NCI-H2029 treated with DMSO at 0.1 percent for 48 hours (cell line): ENCODE measurements at regions not wholly inside any gene's neighbourhood (a gene's known extent, or its start where the extent isn't known, plus 50 kb on each side); places are given as distances from the start of the nearest gene placed in this dataset.

ENCODE experiments used
- DNase-seq: peaks from one replicate; lab custom pipeline; 2025; lab: John Stamatoyannopoulos, UW

DNA sequence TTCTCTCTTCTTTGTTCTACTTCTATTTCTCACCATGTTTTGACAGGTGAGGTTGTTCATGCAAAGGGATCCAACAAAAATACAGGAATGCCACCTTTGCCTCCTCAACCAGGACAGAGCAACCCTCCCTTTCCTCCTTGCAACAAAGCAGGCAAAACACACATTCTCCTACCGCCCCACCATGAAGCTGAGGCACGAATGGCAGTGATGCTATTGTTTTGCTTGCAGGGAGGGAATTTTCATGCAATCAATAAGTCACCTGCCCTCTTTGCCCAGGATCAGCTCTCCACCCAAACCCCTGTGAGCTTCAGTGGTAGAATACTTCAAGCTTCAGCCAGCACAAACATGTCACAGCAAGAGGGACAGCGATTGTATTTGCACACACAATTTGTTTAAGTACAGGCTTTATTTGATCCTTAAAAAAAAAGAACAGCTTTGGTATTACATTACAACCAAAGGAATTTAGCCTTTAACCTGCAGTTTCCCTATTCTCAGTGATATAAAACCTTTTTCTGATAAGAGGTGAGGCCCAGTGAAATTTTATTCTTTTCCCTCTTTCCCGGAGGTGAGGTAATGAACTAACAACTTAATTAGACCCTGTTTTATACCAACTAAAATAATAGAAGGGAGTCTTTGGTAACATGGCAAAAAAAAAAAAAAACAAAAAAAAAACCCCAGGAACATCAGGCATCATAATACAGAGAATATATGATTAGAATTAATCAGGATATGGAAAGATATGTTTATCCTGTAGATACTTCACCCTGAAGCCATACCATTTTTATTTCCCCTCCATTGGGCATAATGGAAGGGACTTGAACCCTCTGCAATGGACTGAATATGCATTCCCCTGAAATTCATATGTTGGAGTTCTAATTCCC is 87.0 kb upstream of the EEA1 start:
- peak; percentile 24 for DNase-seq

DNA sequence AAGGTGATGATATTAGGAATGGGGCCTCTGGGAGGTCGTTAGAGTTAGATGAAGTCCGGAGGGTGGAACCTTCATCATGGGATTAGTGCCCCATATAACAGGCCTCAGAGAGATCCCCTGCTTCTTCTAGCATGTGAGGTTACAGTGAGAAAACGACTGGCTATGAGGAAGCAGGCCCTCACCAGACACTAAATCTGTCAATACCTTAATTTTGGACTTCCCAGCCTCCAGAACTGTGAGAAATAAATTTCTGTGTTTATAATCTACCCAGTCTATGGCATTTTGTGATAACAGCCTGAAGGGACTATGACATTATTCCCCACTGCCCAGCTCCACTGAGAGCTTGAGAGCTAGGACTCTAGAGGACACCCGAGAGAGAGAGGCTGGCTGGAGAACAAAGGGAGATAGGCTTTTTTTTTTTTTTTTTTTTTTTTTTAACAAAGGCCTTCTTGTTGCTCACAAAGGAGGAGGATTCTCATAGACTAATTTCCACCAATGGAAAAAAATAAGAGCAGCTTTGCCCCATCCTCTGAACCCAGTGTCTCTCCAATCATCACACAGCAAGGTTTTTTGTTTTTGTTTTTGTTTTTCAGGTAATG is 87.8 kb upstream of the EEA1 start:
- no peak for DNase-seq

DNA sequence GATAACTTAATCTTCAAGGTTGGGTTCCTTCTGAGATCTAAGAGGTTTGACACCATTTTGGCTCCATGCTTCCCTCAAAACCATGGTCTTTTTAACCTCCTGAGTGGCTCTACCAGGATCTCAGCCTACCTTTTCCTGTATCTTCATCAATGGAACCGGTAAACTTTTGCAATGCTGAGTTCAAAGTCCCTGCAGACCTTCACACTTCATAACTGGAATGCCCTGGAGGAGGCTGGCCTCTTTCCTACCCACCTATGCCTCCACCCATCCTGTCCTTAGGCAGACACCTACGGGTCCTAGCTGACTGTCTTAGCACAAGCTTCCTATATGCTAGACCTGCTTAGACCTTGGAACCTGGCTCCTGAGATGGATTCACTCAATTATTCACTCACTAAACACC is 89.5 kb upstream of the EEA1 start:
- DNase-seq = no peak

DNA sequence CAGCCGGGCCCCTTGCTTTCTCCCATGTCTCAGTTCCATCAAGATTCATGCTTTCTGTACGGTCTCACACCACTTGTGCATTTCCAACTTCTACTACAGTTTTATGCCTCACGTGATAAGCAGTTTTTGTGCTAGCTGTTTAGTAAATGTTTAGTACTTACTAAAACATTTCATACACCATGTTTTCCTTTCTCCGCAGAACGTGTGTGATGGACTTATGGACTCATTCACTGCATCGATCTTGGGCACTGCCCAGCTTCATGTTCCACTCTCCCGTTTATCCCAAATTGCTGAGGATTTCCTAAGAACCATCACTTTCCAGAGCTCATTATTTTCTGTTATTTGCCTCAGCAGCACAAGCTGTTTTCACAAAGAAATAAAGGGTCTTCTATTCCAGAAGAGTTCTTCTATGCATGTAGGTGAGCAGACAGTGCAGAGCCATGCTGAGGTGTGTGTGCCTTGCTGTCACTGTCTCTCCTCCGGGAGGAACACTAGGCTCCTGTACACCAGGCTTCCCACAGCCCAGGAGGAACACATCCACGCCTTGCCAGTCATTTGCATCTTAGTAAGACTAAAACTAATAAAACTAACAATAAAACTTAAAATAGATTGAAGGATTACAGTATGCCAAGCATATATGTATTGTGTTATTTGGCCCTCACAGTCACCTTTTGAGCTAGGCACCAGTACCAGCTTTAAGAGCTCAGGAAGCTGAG is 90.3 kb upstream of the EEA1 start:
- no peak for DNase-seq

DNA sequence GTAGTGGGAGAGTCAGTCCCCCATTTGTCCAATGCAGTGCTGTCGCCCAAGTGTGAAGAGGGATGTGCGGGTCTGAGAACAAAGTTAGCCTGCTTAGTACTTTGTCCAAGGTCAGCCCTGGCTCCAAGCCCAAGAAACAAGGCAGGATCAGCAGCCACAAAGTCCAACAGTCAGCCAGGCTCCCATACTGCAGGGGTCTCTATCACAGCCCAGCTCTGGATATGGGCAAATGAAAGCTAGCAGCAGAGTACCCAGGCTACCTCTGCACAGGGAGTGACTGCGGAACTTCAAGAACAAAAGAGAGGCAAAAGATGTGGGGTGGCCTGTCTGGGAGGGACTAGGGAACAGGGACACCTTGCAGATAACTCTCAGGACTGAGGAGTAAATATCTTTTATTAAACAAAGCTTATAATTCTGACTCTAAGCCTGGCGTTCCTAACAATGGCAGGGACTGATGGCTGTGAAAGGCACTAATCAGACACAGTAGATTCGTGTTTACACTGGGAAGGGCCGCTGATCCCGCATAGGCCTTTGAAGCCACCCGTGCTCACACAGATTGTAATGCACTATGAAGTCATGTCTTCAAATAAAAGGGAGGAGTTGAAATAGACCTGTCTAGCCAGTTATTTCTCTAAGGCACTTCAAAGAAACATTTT is 91.0 kb upstream of the EEA1 start:
- no peak for DNase-seq

DNA sequence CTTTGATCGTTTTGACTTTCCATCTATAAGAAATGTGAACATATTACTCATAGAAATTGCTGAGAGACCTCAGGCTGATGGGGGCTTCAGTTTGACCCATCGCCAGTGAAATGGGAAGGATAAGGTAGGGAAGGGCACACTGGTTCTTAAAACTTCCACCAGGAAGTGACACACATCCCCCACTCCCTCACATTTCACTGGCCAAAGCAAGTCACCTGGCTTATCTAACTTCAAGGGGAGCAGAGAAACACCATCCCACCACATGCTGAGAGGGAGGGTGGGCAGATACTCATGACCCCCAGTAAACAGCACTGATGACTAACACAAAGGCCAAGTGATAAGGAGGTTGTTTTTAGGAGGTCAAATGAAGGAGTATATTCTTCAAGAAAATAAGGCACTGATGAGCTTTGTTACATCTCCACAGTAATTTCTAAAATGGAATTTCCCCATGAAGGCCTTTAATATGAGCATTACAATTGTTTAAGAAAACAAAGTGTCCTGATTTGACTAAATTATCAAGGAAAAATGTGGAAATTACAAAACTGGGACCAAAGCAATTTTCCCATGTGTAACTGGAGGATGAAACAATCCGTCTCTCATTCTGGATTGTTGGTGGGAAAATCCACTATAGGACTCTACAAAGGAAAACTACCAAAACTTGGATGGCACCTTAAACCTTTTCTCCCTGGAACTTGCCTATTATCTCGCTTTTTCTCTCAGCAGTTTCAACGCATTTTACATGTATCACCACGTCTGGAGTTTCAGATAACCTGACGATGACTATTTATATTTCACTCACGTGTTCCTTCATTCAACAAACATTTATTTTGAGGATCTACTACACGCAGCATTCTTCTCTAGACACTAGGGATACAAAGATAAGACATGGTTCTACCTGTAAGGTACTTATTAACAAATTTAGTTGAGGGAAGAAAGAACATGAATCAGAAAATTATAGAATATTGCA is 91.8 kb upstream of the EEA1 start:
- no peak for DNase-seq

DNA sequence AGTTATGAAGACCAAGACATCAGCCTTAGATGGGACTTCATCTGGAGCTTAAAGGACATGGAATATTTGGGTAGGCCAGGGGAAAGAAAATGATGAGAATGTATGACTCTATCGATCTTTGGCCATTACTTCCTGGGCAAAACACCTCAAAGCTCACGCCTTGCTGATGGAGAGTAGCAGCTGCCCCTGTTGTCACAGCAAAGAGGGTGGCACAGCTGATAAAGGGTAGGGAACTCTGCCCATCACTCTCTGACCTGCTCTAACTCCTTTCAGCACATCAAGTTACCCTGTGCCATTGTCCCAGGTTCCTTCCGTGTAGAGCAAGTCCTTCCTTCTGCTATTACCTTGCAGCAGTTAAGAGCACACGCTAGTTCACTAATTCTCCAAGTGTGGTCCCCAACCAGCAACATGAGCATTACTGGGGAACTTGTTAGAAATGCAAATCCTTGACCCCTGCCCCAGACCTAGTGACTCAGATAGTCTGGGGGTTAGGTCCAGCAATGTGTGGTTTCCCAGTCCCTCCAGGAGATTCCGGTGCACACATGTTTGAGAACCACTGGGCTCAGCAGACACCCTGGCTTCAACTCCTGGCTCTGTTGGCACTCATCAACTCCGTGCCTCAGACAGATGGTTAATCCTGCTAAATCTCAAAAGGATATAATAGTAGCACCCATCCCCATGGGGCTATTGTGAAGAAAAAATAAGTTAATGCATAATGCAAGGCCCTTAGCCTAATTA is 93.7 kb upstream of the EEA1 start:
- no peak for DNase-seq

DNA sequence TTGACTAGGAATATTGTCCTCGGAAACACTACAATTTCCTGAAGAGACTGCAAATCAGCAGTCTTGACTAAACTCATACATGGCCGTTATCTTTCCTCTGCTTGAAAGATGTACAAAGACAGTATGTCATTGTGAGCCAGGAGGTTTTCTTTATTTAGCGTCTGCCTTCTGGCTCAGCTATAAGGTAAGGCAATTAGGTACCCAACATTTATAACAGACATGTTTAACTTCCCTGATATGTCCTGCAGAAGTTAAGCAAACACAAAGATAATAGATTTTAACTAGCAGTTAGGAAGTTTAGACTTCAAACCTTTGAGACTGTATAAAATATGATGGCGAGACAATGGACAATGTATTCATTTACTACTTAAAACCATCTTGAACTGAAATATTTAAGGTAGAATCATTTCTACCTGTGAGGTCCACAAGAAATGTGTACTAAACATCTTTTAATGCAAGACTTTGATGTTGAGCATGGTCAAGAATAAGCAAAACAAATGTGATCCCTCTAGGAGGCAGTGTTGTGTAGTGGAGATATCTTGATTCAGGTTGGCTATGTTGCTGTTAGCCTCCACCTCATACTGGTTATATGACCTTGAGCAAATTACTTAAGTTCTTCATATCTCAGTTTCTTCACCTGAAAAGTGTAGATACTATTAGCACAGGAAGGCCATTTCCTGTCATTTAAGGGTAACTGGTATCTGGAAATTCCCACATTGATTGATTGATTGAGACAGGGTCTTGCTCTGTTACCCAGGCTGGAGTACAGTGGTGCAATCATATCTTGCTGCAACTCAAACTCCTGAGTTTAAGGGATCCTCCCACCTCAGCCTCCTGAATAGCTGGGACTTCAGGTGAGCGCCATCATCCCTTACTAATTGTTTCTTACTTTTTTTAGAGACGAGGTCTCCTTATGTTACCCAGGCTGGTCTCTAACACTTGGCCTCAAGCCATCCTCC is 96.3 kb upstream of the EEA1 start:
- peak; percentile 32 for DNase-seq

DNA sequence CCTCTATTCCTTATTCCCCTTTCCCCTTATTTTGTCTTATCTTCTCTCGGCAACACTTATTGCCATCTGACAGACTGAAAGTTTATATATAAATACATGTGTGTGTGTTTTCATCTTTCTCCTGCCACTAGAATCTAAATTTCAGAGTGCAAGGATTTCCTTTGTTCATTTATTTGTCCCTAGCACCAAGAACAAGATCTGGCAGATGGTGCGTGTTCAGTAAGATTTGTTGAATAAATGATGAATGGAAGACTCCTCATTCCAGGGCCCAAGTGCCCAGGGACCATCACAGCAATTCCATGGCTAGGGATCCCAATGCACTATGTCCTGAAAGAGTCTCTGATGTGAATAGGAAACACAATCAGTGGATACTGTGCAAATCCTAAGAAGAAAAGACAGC is 97.9 kb upstream of the EEA1 start:
- DNase-seq = no peak

DNA sequence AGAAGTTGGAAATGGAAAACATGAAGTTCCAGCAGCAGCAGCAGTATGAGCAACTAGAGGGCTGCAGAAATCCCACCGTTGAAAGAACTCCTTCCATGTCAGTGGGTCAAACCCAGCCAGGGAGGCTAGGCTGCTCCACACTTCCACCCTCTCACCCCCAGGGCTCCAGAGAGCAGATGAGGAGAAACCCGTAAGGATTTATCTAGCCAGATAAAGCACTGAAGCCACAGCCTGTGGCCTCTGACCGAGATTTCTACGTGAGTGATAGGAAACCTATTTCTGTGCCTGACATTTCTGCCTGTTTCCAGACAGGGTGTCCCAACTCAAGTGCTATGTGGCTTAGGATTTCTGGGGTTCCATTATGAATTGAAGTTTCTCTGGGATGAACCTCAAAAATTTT is 100.0 kb upstream of the EEA1 start:
- DNase-seq = no peak

DNA sequence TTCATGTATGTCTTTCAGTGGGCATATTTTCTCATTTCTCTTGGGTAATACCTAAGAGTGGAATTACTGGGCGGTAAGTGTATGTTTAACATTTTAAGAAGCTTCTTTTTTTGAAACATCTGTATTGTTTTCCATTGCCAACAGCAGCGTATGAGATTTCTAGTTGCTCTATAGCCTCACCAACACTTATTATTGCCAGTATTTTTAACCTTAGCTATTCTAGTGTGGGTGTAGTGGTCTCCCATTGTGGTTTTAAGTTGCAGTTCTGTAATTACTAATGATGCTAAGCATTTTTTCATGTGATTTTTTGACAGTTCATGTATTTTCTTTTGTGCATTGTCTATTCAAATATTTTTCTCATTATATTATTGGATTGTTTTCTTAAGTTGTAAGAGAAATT is 101.9 kb upstream of the EEA1 start:
- no peak for DNase-seq

DNA sequence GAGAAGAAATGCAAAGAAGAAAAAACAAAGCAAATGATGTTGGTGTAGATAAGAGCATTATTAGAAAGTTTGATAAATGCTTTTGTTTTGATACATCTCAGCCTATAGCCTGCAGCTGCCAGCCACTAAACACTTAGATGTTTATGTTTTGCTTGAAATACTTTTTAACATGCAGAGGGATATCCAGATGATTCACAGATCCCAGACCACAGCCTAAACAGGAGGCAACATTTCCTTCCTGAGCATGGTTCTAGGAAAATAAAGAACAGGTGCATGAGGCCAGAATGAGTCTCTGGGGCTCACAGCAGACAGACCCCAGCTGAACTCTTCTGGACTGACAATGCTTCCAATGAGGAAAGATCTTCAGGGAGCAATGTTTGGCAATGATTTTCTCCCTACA is 103.7 kb upstream of the EEA1 start:
- DNase-seq = no peak

DNA sequence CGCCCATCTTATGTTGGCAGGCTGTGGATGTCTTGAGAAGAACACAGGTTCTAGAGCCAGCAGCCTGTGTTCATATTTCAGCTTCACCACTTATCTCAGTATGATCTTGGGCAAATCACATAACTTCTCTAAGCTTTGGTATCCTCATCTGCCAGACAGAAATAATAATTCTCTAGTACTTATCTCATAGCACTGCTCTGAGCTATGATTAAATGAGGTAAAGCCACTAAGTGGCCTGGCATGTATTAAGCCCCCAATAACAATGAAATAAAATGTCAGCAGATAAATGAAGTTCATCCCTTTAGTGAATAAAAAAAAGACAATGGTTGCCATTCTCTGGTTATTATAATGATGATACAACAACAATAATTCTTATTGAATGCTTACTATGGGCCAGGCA is 104.9 kb upstream of the EEA1 start:
- no peak for DNase-seq

DNA sequence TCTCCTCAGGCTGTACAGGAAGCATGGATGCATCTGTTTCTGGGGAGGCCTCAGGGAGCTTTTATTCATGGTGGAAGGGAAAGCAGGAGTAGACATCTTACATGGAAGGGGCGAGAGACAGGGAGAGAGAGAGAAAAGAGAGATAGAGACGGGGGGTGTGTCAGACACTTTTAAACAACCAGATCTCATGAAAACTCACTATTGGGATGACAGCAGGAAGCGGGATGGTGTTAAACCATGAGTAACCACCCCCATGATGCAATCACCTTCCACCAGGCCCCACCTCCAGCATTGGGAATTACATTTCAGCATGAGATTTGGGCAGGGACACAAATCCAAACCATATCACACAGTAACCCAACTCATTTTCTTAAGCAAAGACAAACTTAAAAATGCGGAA is 110.0 kb upstream of the EEA1 start:
- DNase-seq = no peak

DNA sequence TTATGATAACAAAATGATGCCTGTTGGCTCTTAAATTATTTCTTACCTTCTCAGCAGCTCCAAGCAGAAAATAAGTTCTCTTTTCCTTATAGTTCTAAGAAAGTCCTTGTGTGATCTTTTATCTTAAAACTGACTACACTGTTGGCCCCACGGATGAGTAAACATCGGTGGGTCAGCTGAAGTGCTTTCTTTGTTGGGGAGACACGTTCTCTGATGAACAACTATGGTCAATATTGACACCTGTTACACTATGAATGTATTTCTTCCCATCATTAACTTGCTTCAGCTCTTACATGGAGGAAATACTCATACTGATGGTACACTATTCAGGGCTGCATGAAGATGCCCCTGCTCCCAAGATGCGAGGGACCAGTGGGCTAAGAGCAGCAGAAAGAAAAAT is 110.8 kb upstream of the EEA1 start:
- no peak for DNase-seq

DNA sequence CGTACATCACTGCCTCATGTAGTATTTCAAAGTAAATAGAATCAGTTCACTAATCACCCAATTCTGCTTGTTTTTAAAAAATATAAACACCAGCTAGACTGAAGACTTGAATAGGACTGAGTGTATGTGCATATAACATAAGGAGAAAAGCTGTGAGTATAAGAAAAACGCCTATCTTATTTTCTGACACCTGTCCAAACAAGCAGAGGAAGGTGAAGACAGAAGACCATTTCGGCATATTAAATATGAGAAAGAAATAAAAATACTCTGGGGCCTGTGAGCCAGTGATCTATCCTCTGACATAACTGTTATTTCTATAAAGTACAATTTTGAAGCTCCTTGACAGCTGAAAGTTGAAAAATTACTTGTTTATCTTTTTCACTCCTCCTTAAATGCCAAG is 111.3 kb upstream of the EEA1 start:
- DNase-seq = no peak

DNA sequence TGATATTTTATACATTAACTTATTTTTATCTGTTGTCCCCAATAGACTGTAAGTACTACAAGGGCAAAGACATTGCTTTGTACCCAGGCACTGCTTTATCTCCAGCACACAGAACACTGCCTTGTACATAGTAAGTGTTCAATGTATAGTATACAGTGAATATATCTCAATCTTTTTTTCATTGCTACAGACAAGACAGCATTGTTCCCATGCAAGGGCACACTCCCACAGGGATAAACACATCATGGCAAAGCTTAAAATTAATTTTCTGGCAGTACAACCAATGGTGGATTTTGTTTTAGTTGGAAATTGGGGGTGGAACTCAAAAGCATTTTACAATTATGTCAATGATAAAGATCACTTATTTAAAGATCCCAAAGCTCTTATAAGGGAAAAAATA is 112.3 kb upstream of the EEA1 start:
- no peak for DNase-seq

DNA sequence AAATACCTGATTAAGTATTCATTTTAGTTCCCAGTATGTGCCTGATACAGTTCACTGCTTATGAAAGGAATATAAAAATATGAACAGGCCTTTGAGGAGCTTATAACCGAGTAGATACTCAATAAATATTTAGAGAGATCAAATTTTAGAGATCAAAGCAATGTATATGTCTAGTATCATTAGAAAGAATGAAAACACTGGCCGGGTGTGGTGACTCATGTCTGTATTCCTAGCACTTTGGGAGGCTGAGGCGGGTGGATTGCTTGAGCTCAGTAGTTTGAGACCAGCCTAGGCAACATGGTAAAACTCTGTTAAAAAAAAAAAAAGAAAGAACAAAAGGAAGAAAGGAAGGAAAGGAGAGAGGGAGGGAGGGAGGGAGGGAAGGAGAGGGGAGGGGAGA is 113.2 kb upstream of the EEA1 start:
- DNase-seq = no peak

DNA sequence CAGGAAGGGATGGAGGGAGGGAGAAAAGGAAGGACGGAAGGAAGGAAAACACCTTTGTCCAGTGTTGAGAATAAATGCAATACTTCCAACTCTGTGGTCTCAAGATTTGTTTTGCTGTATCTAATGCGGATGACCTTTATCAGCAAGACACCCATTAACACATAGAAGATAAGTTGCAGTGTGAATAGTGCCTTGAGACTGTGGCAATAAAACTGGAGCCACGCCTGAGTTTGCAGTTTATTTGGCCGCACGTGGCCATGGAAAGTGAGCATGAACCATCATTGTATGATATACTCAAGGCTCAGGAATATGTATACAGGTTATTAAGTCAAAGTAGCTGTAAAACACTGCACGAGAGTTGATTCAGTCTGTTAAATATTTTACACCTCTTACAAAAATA is 113.6 kb upstream of the EEA1 start:
- DNase-seq = no peak
